T-cell (primary cell): ENCODE measurements at regions not wholly inside any gene's neighbourhood (a gene's known extent, or its start where the extent isn't known, plus 50 kb on each side); places are given as distances from the start of the nearest gene placed in this dataset.

Source experiments
- ATAC-seq, 4 experiments: fragments of 200-7000 bp in 3 of 4; fragments of 150-1000 bp in 1 of 4; cut with Tn5 transposase; replicated peaks in 1 of 4; 1 replicate in 3 of 4; 2 replicates in 1 of 4; pipeline ENCODE4 v1.10.0; 2021; ENCODE audit warnings: moderate library complexity in 3 of 4, mild to moderate bottlenecking in 2 of 4, moderate number of reproducible peaks in 1 of 4
- CTCF ChIA-PET, 2 donors: fragments of 300-600 bp; sonication (Branson Sonifier 250); formaldehyde crosslinking; loops; one replicate each; lab custom pipeline; 2022; ENCODE audit warnings: antibody characterized with exemption in 2 of 2; lab: Charles Lee
- POLR2A ChIA-PET, 2 donors: fragments of 300-600 bp; sonication (Branson Sonifier 250); formaldehyde crosslinking; loops; one replicate each; lab custom pipeline; 2022; ENCODE audit warnings: antibody characterized with exemption in 2 of 2; lab: Charles Lee
- DNase-seq, 35 experiments: peaks; one replicate each; pipeline versions ENCODE4 v3.0.0 to v3.0.0-alpha.2; 2013 to 2023
- H3K27ac ChIP-seq: one replicate; pipeline ENCODE4 v1.5.1; 2013; ENCODE audit warnings: low read length
- H3K27me3 ChIP-seq, 2 experiments: replicated peaks in 1 of 2; 1 replicate in 1 of 2; 2 replicates in 1 of 2; pipeline versions ENCODE4 v1.6.1 to v1.7.0; 2013; ENCODE audit warnings: low read length in 1 of 2, mixed read lengths in 1 of 2; ENCODE audit not compliant: control insufficient read depth in 2 of 2, insufficient read depth in 2 of 2; ENCODE audit errors: extremely low read depth in 1 of 2
- H3K36me3 ChIP-seq, 2 donors: 1 replicate in 1 of 2; 2 replicates in 1 of 2; pipeline versions ENCODE4 v1.6.1 to v1.7.0; 2013; ENCODE audit warnings: low read length in 1 of 2; ENCODE audit not compliant: control insufficient read depth in 2 of 2, insufficient read depth in 1 of 2; ENCODE audit errors: extremely low read depth in 1 of 2
- H3K4me1 ChIP-seq, 2 experiments: 1 replicate in 1 of 2; 2 replicates in 1 of 2; pipeline versions ENCODE4 v1.6.1 to v1.7.0; 2013; ENCODE audit warnings: low read length in 2 of 2, mixed read lengths in 1 of 2; ENCODE audit not compliant: insufficient read depth in 2 of 2, control insufficient read depth in 1 of 2; ENCODE audit errors: extremely low read depth in 1 of 2
- H3K4me3 ChIP-seq, 2 donors: 1 replicate in 1 of 2; 2 replicates in 1 of 2; pipeline versions ENCODE4 v1.5.1 to v1.7.0; 2013; ENCODE audit warnings: mild to moderate bottlenecking in 2 of 2, low read length in 1 of 2, moderate library complexity in 1 of 2; ENCODE audit not compliant: control insufficient read depth in 1 of 2; ENCODE audit errors: extremely low read depth in 1 of 2
- H3K9me3 ChIP-seq: 2 replicates; pipeline ENCODE4 v1.7.0; 2013
- H3K27ac Mint-ChIP-seq, 2 donors: one replicate each; pipeline ENCODE4 v1.8.0; 2020 to 2021; ENCODE audit warnings: mild to moderate bottlenecking in 2 of 2, mixed read lengths in 2 of 2
- H3K27me3 Mint-ChIP-seq, 2 donors: one replicate each; pipeline ENCODE4 v1.8.0; 2021 to 2022; ENCODE audit warnings: mixed read lengths in 2 of 2
- H3K36me3 Mint-ChIP-seq: one replicate; pipeline ENCODE4 v1.8.0; 2021; ENCODE audit warnings: mixed read lengths
- H3K4me1 Mint-ChIP-seq, 3 donors: one replicate each; pipeline ENCODE4 v1.8.0; 2020 to 2022; ENCODE audit warnings: mixed read lengths in 3 of 3, mild to moderate bottlenecking in 1 of 3
- H3K4me3 Mint-ChIP-seq, 3 donors: one replicate each; pipeline ENCODE4 v1.8.0; 2020 to 2022; ENCODE audit warnings: mild to moderate bottlenecking in 3 of 3, mixed read lengths in 3 of 3, moderate library complexity in 3 of 3
- H3K9me3 Mint-ChIP-seq, 3 donors: one replicate each; pipeline ENCODE4 v1.8.0; 2020 to 2022; ENCODE audit warnings: mixed read lengths in 3 of 3
- WGBS: methylation state at CpG from one replicate; pipeline ENCODE4 v1.1.5; 2013; ENCODE audit warnings: missing lambda C conversion rate; ENCODE audit not compliant: insufficient coverage; 5-methylcytosine and 5-hydroxymethylcytosine counted together

DNA sequence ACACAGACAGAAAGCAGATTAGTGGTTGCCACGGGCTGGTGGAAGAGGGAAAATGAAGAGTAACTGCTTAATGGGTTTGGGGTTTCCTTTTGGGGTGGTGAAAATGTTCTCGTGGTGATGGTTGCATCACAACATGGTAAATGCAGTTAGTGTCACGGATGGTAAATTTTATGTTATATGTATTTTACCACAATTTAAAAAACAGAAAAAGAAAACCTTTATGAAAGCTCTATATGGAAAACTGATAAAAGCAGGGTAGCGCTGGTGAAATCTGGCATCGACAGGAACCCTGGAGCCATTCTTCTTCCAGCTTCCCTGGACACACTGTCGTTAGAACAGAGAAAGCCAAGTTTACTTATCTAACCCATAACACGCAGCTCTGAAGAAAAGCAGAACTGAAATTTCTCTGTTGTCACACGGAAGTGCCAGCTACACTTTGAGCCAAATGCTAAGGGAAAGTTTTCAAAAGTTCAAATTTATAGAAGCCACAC lies 287.7 kb upstream of the NR2F2 start:
- Mint-ChIP-seq H3K27ac (no peak overlapping the region), H3K4me3 (no peak overlapping the region), H3K27me3 (peaks cover 29 to 47% of the 10 kb centered on the region in 2 donors), H3K9me3 (peaks cover 0 to 5% (median 0%) of the 10 kb centered on the region in 3 donors), H3K36me3 (no peaks in the 10 kb centered on the region), H3K4me1 (peaks cover 0 to 1% (median under 1%) of the 10 kb centered on the region in 3 donors)
- no peak overlapping the region for H3K27ac ChIP-seq
- CTCF ChIA-PET: no interaction called here
- H3K36me3 ChIP-seq: no peaks in the 10 kb centered on the region
- H3K4me3 ChIP-seq: no peak overlapping the region
- 0% methylated on average over 2 of the region's 8 CpGs for WGBS
- peaks cover 0 to 4% of the 10 kb centered on the region in 2 experiments for H3K27me3 ChIP-seq
- no peaks in the 10 kb centered on the region for H3K9me3 ChIP-seq
- DNase-seq: no peak
- POLR2A ChIA-PET: no interaction called here
- no peak for ATAC-seq
- no peaks in the 10 kb centered on the region for H3K4me1 ChIP-seq

DNA sequence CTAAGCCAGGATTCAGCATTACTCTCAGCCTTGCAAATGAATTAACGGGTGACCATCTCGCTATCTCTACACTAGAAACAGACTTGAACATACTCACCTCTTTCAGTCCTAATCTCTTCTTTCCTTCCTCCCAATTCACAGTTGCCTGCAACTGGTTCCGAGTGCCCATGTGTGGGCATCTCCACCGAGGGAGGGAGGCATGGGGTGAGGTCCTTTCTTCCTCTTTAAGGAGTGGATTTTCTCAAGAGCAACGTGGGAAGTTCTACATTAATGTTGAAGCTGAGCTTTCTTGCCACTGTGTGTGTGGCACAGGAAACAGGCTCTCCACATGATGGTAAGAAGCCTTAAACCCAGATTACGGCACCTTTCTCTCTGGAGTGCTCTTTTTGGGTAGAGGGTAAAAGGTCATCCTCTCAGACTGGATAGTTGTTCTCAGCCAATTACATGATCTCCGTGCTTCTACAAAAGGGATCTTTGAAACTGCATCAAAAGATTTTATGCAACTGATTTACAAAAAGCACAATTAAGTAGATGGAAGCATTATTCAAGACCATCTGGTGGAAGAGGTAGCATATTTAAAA lies 286.8 kb upstream of the NR2F2 start:
- Histone ChIP-seq H3K9me3 (no peaks in the 10 kb centered on the region), H3K27me3 (peaks cover 0 to 4% of the 10 kb centered on the region in 2 experiments), H3K4me3 (no peak overlapping the region), H3K4me1 (no peaks in the 10 kb centered on the region), H3K27ac (no peak overlapping the region), H3K36me3 (no peaks in the 10 kb centered on the region)
- DNase-seq (no peak), ATAC-seq (no peak)
- H3K4me1 Mint-ChIP-seq: no peaks in the 10 kb centered on the region
- ChIA-PET POLR2A (no interaction called here), CTCF (no interaction called here)
- H3K4me3 Mint-ChIP-seq: no peak overlapping the region
- no peak overlapping the region for H3K27ac Mint-ChIP-seq
- no CpG with 5 or more reads among the region's 7 CpGs for WGBS
- peaks cover 0 to 5% (median 0%) of the 10 kb centered on the region in 3 donors for H3K9me3 Mint-ChIP-seq
- H3K36me3 Mint-ChIP-seq: no peaks in the 10 kb centered on the region
- peaks cover 23 to 40% of the 10 kb centered on the region in 2 donors for H3K27me3 Mint-ChIP-seq

DNA sequence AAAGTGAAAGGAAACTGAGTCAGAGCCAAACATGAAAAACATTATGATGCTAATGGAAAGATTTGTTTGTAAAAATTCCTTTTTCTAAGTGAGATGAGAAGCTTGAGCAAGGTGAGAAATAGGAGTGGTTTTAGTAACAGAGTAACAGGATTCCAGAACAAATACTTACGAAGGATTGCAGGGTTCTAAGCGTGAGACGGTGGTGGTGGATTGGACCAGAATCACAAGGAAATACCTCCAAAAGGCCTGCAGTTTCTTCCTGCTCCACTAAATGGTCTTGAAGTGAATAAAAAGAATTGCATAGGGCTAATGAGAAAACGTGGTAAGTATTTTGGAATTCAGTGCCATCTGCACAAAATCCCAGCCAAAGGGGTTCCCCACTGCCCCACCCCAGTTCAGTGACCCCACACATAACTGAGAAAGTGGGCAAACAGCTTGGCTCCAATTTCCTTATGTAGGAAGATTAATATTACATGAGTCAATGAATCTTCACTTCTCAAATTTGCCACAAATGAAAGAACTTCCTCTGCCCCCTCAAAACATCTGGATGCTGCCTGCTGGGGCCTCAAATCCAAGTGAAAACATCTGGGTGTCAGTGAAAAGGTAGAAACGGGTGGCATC lies 283.8 kb upstream of the NR2F2 start:
- Histone ChIP-seq H3K27me3 (peaks cover 0 to 4% of the 10 kb centered on the region in 2 experiments), H3K4me1 (no peaks in the 10 kb centered on the region), H3K27ac (no peak overlapping the region), H3K4me3 (no peak overlapping the region), H3K36me3 (no peaks in the 10 kb centered on the region), H3K9me3 (no peaks in the 10 kb centered on the region)
- Mint-ChIP-seq H3K27me3 (peaks cover 17 to 35% of the 10 kb centered on the region in 2 donors), H3K27ac (no peak overlapping the region), H3K9me3 (peaks cover 0 to 1% (median 0%) of the 10 kb centered on the region in 3 donors), H3K4me1 (no peaks in the 10 kb centered on the region), H3K4me3 (no peak overlapping the region), H3K36me3 (no peaks in the 10 kb centered on the region)
- DNase-seq (no peak), ATAC-seq (no peak)
- ChIA-PET POLR2A (no interaction called here), CTCF (no interaction called here)
- WGBS: 93% methylated on average over 3 of the region's 5 CpGs

- Histone ChIP-seq H3K4me1 (peaks cover 0 to under 1% of the 10 kb centered on the region in 2 experiments), H3K4me3 (no peak overlapping the region), H3K27me3 (peaks cover under 1 to 7% of the 10 kb centered on the region in 2 experiments), H3K27ac (no peak overlapping the region), H3K36me3 (no peaks in the 10 kb centered on the region), H3K9me3 (no peaks in the 10 kb centered on the region)
- POLR2A ChIA-PET: no interaction called here
- DNase-seq (no peak), ATAC-seq (no peak)
- H3K4me1 Mint-ChIP-seq: peaks cover 0 to under 1% (median 0%) of the 10 kb centered on the region in 3 donors
- H3K36me3 Mint-ChIP-seq: no peaks in the 10 kb centered on the region
- peaks cover 15 to 33% of the 10 kb centered on the region in 2 donors for H3K27me3 Mint-ChIP-seq
- CTCF ChIA-PET: no interaction called here
- no peaks in the 10 kb centered on the region for H3K9me3 Mint-ChIP-seq
- H3K27ac Mint-ChIP-seq: no peak overlapping the region
- H3K4me3 Mint-ChIP-seq: no peak overlapping the region
- 54% methylated on average over 8 of the region's 14 CpGs for WGBS
Observed at GRCh38 chr15:96047255-96047931, 283.1 kb upstream of the NR2F2 start.

DNA sequence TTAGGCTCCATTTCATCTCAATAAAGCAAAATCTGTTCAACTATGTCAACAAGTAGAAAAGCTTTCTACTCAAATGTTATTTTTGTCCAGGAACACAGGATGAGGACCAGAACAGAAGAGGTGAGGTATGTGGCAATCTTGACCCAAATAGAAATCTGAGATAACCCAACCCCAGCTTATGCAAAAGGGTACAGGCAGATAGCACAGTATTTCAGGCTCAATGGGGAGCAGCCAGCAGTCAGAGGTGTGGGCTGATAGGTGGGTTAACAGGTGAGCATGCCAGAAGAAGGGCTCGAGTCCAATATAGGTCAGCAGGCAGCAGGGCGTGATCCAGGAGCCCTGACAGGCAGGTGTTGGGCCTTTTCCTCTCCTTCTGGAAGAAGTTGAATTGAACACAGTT lies 281.2 kb upstream of the NR2F2 start:
- Histone ChIP-seq H3K36me3 (no peaks in the 10 kb centered on the region), H3K4me3 (no peak overlapping the region), H3K27me3 (peaks cover 9 to 17% of the 10 kb centered on the region in 2 experiments), H3K27ac (no peak overlapping the region), H3K4me1 (peaks cover 0 to 10% of the 10 kb centered on the region in 2 experiments), H3K9me3 (no peaks in the 10 kb centered on the region)
- peaks cover 26 to 32% of the 10 kb centered on the region in 2 donors for H3K27me3 Mint-ChIP-seq
- WGBS: 21% methylated on average over 2 of the region's 2 CpGs
- H3K27ac Mint-ChIP-seq: no peak overlapping the region
- CTCF ChIA-PET: interaction anchor here in 1 of 2 donors (0.5 kb wide), 1 partner anchor 755 kb away, joined by 4 read pairs; no protein-coding TSS in a partner anchor
- no peak overlapping the region for H3K4me3 Mint-ChIP-seq
- H3K9me3 Mint-ChIP-seq: no peaks in the 10 kb centered on the region
- POLR2A ChIA-PET: interaction anchor here in 1 of 2 donors (0.6 kb wide), 1 partner anchor 76 kb away, joined by 3 read pairs; no protein-coding TSS in a partner anchor
- H3K36me3 Mint-ChIP-seq: no peaks in the 10 kb centered on the region
- H3K4me1 Mint-ChIP-seq: peaks cover 0 to 9% (median 7%) of the 10 kb centered on the region in 3 donors
- DNase-seq: no peak
- no peak for ATAC-seq

GRCh38 chr15:96049766-96050165 lies 280.7 kb upstream of the NR2F2 start:
- H3K27ac ChIP-seq: no peak overlapping the region
- Mint-ChIP-seq H3K4me3 (no peak overlapping the region), H3K27ac (no peak overlapping the region), H3K36me3 (no peaks in the 10 kb centered on the region), H3K27me3 (peaks cover 28 to 34% of the 10 kb centered on the region in 2 donors), H3K9me3 (no peaks in the 10 kb centered on the region), H3K4me1 (peaks cover 0 to 9% (median 7%) of the 10 kb centered on the region in 3 donors)
- CTCF ChIA-PET: no interaction called here
- H3K27me3 ChIP-seq: peaks cover 9 to 19% of the 10 kb centered on the region in 2 experiments
- H3K4me3 ChIP-seq: no peak overlapping the region
- no peaks in the 10 kb centered on the region for H3K9me3 ChIP-seq
- H3K36me3 ChIP-seq: no peaks in the 10 kb centered on the region
- ATAC-seq (no peak), DNase-seq (no peak)
- peaks cover 0 to 10% of the 10 kb centered on the region in 2 experiments for H3K4me1 ChIP-seq
- WGBS: no CpG with 5 or more reads among the region's 1 CpG
- POLR2A ChIA-PET: interaction anchor here in 1 of 2 donors (0.6 kb wide), 1 partner anchor 75 kb away, joined by 3 read pairs; no protein-coding TSS in a partner anchor
